Activated CD8-positive, alpha-beta memory T cell treated with anti-CD3 and anti-CD28 coated beads, Interleukin-2, amount 50 U/mL, for 1 hour (primary cell): ENCODE measurements at regions not wholly inside any gene's neighbourhood (a gene's known extent, or its start where the extent isn't known, plus 50 kb on each side); places are given as distances from the start of the nearest gene placed in this dataset.
"Not testable (repeated sequence)": the region's sequence is repeated elsewhere in the genome, so short reads cannot be mapped to it uniquely, and the experiment has no call there.

ENCODE experiments used
- DNase-seq: peaks from one replicate; pipeline ENCODE4 v3.0.0-alpha.2; 2020; ENCODE audit errors: extremely low read depth

DNA sequence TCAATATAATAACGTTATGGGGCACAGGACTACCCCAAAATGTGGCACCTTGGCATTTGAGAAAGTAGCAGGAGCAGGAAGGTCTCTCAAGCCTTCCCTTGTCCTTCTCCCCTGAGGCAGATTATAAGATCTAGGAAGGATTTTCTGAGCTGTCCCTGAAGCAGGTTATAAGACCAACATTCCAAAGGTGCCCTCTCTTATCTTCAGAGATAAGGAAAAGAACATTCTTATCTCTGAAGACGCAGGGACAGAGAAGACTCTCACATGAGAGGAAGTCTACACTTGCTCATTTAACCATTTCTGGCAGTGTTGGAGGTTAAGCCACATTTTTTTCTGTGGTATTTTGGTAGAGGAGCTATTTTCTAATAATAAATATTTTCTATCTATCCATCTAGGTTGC lies 437.9 kb upstream of the MAOA start:
- no peak for DNase-seq

DNA sequence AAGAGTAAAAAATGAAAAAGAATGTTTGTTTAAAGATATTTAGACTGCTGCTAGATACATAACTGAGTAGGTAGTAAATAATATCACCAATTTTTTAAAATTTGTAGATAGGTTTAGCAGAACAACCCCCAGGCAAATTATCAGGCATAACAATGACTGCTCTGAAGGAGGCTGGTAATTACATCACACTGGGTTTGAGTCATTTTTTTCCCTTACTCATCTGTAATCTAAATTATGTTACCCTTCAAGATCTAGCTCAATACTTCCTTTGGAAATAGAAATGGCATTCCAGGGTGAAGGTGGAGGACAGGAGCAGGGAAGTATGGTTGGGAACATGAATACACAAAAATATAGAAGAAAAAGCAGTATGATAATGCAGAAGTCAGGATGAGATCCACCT lies 431.6 kb upstream of the MAOA start:
- DNase-seq: no peak

- DNase-seq: no peak
Observed at GRCh38 chrX:43225626-43226328, 430.3 kb upstream of the MAOA start.

DNA sequence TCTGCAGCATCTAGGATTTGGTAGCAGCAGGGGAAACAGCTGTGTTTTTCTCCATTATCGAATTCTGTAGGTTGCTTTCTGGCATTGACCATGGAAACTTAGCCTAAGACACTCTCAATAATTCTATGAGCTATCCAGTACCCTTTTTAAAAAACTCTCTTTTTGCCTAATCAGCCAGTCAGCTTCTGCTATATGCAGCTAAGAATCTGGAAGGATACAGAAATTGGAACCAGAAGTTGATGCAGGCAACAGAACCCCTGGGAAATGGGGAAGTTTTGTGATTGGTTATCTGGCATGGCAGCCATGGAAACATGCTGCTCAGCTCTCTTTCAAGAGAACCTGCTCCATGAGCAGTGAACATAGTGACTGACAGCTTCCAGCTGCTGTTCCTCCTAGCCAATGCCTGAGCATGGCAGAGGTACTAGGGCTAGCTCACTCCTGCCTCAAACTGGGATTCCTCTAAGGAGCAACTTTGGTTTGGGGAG lies 417.6 kb upstream of the MAOA start:
- no peak for DNase-seq

DNA sequence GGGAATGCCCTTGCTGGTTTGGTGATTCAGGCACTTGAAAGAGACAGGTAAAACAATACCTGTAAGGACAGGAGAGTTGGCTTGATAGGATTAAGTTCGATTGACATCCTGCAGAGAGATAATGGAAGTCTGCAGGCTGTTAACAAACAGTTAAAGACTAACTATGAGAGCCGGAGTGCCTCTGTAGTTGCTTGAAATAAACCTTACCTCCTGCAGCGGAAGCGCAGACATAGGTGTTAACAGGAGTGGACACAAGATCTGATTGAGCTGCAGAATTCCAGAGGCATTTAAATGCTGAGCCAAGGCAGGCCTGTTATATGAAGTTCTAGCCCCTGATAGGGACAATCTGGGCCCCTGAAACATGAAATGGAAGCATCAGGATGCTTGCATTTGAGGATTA lies 416.7 kb upstream of the MAOA start:
- DNase-seq: no peak

GRCh38 chrX:43255596-43255995 lies 400.5 kb upstream of the MAOA start:
- no peak for DNase-seq

- no peak for DNase-seq
Observed at GRCh38 chrX:43266487-43266886, 389.6 kb upstream of the MAOA start.

GRCh38 chrX:43267652-43268051 lies 388.4 kb upstream of the MAOA start:
- no peak for DNase-seq

DNA sequence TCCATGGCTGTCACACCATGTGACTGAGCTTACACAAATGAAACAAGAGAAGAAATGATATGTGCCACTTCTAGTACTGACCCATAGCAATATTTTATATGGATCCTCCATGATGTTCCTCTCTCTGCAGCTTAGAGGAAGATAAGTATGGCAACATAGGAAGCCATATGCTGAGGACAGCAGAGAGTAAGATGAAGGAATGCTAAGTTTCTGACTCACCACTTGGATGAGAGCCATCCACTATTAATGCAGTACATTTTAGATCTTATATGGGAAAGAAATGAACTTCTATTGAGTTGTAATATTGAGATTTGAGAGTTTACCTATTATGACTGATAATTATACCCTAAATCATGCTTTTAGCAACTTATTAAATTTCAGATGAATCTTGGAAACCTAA lies 386.9 kb upstream of the MAOA start:
- DNase-seq: no peak

GRCh38 chrX:43277879-43278278 lies 378.2 kb upstream of the MAOA start:
- DNase-seq: no peak

DNA sequence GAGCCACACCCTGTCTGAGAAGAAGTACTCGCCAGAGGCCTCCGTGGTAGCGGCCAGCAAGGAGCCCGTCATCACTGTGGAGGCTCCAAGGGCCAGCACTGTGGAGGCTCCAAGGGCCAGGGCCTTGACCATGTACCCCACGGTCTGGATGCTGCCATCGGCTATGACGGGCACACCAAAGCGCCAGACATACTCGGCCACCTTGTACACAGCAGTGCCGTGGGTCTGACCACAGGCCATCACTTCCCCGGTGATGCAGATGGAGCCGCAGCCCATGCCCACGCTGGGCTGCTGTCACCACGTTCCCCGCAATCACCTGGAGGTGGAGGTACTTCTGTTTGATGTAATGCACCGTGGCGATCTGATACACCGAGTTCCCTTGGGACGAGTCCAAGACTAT lies 377.7 kb upstream of the MAOA start:
- no peak for DNase-seq

GRCh38 chrX:43279341-43279808 lies 376.7 kb upstream of the MAOA start:
- DNase-seq: no peak

- no peak for DNase-seq
Observed at GRCh38 chrX:43283187-43283586, 372.9 kb upstream of the MAOA start.

- DNase-seq: not testable (repeated sequence)
Observed at GRCh38 chrX:43311625-43312024, 344.5 kb upstream of the MAOA start.

- DNase-seq: no peak
Observed at GRCh38 chrX:43313035-43313434, 343.1 kb upstream of the MAOA start.

- no peak for DNase-seq
Observed at GRCh38 chrX:43314525-43314924, 341.6 kb upstream of the MAOA start.

DNA sequence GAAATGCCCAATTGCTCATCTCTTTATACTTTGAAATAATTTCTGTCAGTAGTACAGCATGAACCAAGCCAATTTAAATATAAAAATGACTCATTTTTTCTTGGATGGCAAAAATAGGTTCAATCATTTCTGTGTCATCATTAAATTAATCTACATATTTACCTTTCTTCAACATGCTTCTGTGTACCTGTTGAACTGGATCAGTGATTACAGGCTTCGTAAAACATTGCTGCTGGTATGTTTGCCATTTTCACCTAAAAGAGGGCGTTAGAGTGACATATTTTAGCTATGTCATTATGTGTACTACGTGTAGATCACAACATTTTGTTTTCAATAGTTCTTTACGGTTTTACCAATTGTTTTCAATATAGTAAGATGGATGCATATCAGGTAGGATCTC lies 340.5 kb upstream of the MAOA start:
- DNase-seq: no peak

- DNase-seq: no peak
Observed at GRCh38 chrX:43316146-43316545, 340.0 kb upstream of the MAOA start.

- no peak for DNase-seq
Observed at GRCh38 chrX:43317378-43317777, 338.7 kb upstream of the MAOA start.

DNA sequence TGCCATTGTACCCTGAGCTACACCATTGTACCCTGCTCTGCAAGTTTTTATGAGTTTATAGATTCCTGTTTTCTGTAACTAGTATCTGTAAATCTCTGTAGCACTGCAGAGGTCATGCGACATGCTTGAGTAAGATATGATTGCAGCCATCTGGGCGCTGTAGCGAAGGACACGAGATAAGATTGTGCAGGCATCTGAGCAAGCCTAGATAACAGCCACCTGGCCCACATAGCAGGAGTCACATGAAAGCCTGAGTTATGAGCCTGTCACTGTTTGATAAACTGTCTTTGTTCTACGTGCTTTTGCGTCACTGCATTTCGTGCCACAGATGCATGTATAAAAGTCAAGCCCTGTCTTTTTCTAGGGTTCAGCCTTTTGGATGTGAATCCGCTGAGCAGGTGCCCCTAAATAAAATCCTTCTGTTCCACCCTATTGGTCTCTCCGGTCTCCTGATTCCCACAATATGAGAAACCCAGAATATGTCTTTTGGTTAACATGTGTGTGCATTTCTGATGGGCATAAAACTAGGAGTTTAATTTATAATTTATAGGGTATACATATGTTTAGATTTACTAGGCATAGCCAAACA lies 327.6 kb upstream of the MAOA start:
- no peak for DNase-seq

GRCh38 chrX:43333543-43333942 lies 322.6 kb upstream of the MAOA start:
- no peak for DNase-seq

DNA sequence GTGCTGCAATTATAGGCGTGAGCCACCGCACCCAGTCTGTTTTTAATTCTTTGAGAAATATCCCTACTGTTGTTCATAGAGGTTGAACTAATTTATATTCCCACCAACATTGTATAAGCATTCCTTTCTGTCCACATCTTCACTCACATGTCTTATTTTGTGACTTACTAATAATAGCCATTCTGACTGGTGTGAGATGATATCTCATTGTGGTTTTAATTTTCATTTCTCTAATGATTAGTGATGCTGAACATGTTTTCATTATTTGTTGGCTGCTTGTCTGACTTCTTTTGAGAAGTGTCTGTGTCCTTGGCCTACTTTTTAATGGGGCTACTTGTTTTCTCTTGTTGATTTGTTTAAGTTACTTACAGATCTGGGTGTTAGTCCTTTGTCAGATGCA lies 310.9 kb upstream of the MAOA start:
- no peak for DNase-seq

- DNase-seq: no peak
Observed at GRCh38 chrX:43349363-43349762, 306.7 kb upstream of the MAOA start.

- DNase-seq: no peak
Observed at GRCh38 chrX:43350935-43351334, 305.2 kb upstream of the MAOA start.
